DND-41 (cell line): ENCODE measurements at regions not wholly inside any gene's neighbourhood (a gene's known extent, or its start where the extent isn't known, plus 50 kb on each side); places are given as distances from the start of the nearest gene placed in this dataset.

Experiments used
- ATAC-seq: fragments of 200-7000 bp; cut with Tn5 transposase; 3 replicates; pipeline ENCODE4 v1.9.1; 2021; ENCODE audit warnings: low read depth; ENCODE audit not compliant: insufficient read depth
- DNase-seq: peaks from one replicate; pipeline ENCODE4 v3.0.0-alpha.2; 2020
- H2AFZ ChIP-seq: 2 replicates; pipeline ENCODE4 v1.6.0; 2012; ENCODE audit warnings: low read depth, low read length
- H3K27ac ChIP-seq: 2 replicates; pipeline ENCODE4 v1.5.1; 2012; ENCODE audit warnings: low read length, inconsistent platforms
- H3K27me3 ChIP-seq: fragments of 200-600 bp; sonication (generic); 2 replicates; pipeline ENCODE4 v1.6.0; 2012; ENCODE audit warnings: low read length, mild to moderate bottlenecking, inconsistent platforms; ENCODE audit not compliant: insufficient read depth, poor library complexity
- H3K36me3 ChIP-seq: 2 replicates; pipeline ENCODE4 v1.5.1; 2012; ENCODE audit warnings: low read length, inconsistent platforms; ENCODE audit not compliant: insufficient read depth
- H3K4me1 ChIP-seq: 2 replicates; pipeline ENCODE4 v1.5.1; 2012; ENCODE audit warnings: mild to moderate bottlenecking, low read length; ENCODE audit not compliant: insufficient read depth
- H3K4me2 ChIP-seq: 2 replicates; pipeline ENCODE4 v1.6.0; 2012; ENCODE audit warnings: mild to moderate bottlenecking, moderate library complexity, low read length, inconsistent platforms; ENCODE audit not compliant: insufficient read depth
- H3K4me3 ChIP-seq, 2 experiments: fragments of 200-600 bp in 1 of 2; shearing (Covaris generic) in 1 of 2; 2 replicates each; pipeline ENCODE4 v1.5.1; 2012 to 2016; ENCODE audit warnings: inconsistent platforms in 2 of 2, low read length in 2 of 2, mild to moderate bottlenecking in 2 of 2, low read depth in 1 of 2, moderate library complexity in 1 of 2
- H3K79me2 ChIP-seq: 2 replicates; pipeline ENCODE4 v1.6.0; 2012; ENCODE audit warnings: low read length, inconsistent platforms; ENCODE audit not compliant: insufficient read depth
- H3K9ac ChIP-seq: 2 replicates; pipeline ENCODE4 v1.6.0; 2012; ENCODE audit warnings: low read depth, mild to moderate bottlenecking, inconsistent platforms, low read length, moderate library complexity
- H3K9me3 ChIP-seq: 2 replicates; pipeline ENCODE4 v1.5.1; 2012; ENCODE audit warnings: low read length, moderate library complexity, mild to moderate bottlenecking, inconsistent platforms; ENCODE audit not compliant: insufficient read depth, severe bottlenecking
- H4K20me1 ChIP-seq: 2 replicates; pipeline ENCODE4 v1.6.0; 2012; ENCODE audit warnings: low read length; ENCODE audit not compliant: insufficient read depth
- EZH2 ChIP-seq: IDR thresholded peaks from 3 replicates; pipeline ENCODE4 v1.6.1; 2012; ENCODE audit warnings: borderline replicate concordance, low read depth, mild to moderate bottlenecking, moderate library complexity, low read length, inconsistent platforms; ENCODE audit not compliant: severe bottlenecking
- TF ChIP-seq, protein P1 (sequence below): IDR thresholded peaks from 2 replicates; pipeline ENCODE4 v1.5.1; 2012; ENCODE audit warnings: borderline replicate concordance, low read length, moderate library complexity, mild to moderate bottlenecking; ENCODE audit not compliant: poor library complexity, severe bottlenecking; ENCODE audit errors: extremely low read depth

GRCh38 chr11:59289356-59290181 lies 69.1 kb upstream of the OR5AN1 start:
- no peak for ATAC-seq

DNA sequence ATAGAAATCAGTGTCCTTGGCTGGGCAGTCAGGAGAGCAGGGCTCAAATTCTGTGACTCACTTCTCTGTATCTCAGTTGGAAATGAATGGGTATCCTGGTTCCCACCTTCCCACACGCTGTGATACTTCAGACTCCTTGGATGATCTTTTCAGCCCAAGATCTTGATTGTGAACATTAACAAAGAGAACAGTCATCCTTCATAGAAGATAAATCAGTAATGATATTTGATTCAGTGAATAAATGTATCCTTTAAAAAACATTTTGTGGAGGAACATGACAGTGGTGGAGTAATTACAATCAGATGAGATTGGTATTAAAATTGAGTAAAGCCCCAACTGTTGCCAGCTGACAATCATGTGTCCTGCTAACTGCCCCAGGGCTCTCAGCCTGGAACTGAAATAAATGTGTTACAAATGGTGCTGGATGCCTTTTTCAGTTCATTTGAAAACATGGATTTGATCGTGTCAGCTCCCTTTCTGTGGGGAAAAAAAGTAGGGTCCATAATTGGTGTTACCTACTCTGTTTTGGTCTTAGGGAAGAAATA lies 72.9 kb upstream of the OR5AN1 start:
- Histone ChIP-seq H3K36me3 (no peaks in the 10 kb centered on the region), H3K27ac (no peak overlapping the region), H3K9me3 (no peaks in the 10 kb centered on the region), H2AFZ (no peak overlapping the region), H3K4me1 (no peaks in the 10 kb centered on the region), H3K79me2 (no peaks in the 10 kb centered on the region), H3K9ac (no peak overlapping the region), H4K20me1 (no peaks in the 10 kb centered on the region), H3K27me3 (no peaks in the 10 kb centered on the region), H3K4me2 (no peak overlapping the region), H3K4me3 (no peak overlapping the region)
- TF ChIP-seq EZH2 = no peak
- TF ChIP-seq, protein P1, sequence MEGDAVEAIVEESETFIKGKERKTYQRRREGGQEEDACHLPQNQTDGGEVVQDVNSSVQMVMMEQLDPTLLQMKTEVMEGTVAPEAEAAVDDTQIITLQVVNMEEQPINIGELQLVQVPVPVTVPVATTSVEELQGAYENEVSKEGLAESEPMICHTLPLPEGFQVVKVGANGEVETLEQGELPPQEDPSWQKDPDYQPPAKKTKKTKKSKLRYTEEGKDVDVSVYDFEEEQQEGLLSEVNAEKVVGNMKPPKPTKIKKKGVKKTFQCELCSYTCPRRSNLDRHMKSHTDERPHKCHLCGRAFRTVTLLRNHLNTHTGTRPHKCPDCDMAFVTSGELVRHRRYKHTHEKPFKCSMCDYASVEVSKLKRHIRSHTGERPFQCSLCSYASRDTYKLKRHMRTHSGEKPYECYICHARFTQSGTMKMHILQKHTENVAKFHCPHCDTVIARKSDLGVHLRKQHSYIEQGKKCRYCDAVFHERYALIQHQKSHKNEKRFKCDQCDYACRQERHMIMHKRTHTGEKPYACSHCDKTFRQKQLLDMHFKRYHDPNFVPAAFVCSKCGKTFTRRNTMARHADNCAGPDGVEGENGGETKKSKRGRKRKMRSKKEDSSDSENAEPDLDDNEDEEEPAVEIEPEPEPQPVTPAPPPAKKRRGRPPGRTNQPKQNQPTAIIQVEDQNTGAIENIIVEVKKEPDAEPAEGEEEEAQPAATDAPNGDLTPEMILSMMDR = no peak
- ATAC-seq (no peak), DNase-seq (no peak)

More at GRCh38 chr11:59289356-59290181, 69.1 kb upstream of the OR5AN1 start:
- Histone ChIP-seq H3K4me3 (no peak overlapping the region), H3K27ac (no peak overlapping the region), H3K4me1 (no peaks in the 10 kb centered on the region), H3K4me2 (no peak overlapping the region), H3K79me2 (no peaks in the 10 kb centered on the region), H3K27me3 (no peaks in the 10 kb centered on the region), H3K36me3 (no peaks in the 10 kb centered on the region), H2AFZ (no peak overlapping the region), H4K20me1 (no peaks in the 10 kb centered on the region), H3K9ac (no peak overlapping the region), H3K9me3 (peaks cover 2% of the 10 kb centered on the region)
- DNase-seq = no peak
- TF ChIP-seq, protein P1 = no peak
- no peak for TF ChIP-seq EZH2

GRCh38 chr11:59284773-59285129 lies 72.0 kb upstream of the MPEG1 start:
- Histone ChIP-seq H3K36me3 (no peaks in the 10 kb centered on the region), H2AFZ (no peak overlapping the region), H4K20me1 (no peaks in the 10 kb centered on the region), H3K9me3 (no peaks in the 10 kb centered on the region), H3K4me2 (no peak overlapping the region), H3K4me1 (no peaks in the 10 kb centered on the region), H3K9ac (no peak overlapping the region), H3K27ac (no peak overlapping the region), H3K4me3 (no peak overlapping the region), H3K27me3 (no peaks in the 10 kb centered on the region), H3K79me2 (no peaks in the 10 kb centered on the region)
- TF ChIP-seq EZH2 = no peak
- TF ChIP-seq, protein P1 = no peak
- no peak for DNase-seq
- no peak for ATAC-seq
